LoVo (cell line): ENCODE measurements at regions not wholly inside any gene's neighbourhood (a gene's known extent, or its start where the extent isn't known, plus 50 kb on each side); places are given as distances from the start of the nearest gene placed in this dataset.
"Not testable (repeated sequence)": the region's sequence is repeated elsewhere in the genome, so short reads cannot be mapped to it uniquely, and the experiment has no call there.

Experiments used
- DNase-seq: peaks from one replicate; pipeline ENCODE4 v3.0.0-alpha.2; 2016; ENCODE audit warnings: low spot score

DNA sequence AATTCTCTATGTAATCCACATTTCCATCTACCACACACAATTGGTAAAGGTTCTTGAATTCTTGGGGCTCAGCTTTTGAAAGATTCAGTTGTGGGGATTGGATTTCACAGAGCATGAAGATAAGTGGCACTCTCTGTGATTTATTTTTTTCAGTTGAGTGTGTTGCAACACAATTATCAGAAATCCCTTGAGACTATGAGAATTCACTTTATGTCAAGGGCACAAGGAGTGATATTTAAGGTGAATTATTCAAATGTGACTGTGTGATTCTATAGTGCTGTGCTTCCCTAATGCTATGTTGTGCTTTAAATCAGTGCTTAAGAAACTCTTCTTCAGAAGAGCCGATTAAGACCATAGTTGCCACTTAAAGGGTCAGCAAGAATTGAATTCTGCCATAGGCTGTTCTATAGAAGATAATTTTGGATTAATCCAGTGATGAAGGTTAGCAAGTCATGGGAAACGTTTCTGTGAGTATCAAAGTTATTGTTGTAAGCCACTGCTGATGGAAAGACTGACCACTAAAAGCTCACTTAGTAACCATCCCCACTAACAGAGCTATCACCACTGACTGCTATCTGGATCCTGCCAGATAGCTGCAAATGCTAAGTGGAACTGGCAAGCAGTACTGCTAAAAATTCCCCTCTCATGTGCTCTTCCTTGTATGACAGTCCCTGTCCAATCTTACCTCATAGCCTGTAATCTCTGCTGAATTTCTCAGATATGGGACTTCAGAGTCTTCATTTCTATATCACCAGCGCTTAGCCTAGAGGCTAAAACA, 134.0 kb upstream of the SEMA3D start:
- no peak for DNase-seq

DNA sequence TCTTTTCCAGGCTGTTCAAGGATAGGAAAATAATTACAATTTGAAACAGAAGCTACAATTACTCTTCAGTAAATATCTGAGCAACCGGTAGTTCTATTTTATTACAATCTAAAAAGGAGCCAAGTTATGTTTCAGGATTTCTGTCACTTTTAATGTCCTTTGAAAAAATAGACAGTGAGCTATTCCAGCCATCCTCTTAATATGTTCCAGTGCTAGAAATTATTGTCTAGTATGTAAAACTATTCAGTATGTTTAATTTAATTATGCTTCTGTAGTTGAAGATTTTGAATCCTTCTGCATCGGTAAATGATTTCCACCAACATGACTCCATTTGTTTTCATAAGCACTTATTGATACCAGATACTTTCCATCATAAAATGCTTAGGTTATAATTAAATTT, 129.6 kb upstream of the SEMA3D start:
- no peak for DNase-seq

DNA sequence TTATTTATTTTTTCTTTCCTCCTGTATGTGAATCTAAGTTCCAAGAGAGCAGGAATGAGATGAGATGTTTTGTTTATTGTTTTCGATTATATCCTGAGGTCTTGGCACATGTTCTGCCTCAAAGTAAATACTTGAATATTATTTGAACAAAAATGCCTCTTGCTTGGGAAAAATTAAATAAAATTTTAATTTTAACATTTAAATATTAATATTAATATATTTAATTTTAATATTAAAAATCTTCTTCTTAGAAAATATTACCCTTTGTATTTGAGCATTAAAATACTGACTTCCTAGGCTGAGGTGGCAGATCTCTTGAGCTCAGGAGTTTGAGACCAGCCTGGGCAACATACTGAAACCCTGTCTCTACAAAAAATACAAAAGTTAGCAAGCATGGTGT, 123.4 kb upstream of the SEMA3D start:
- no peak for DNase-seq

DNA sequence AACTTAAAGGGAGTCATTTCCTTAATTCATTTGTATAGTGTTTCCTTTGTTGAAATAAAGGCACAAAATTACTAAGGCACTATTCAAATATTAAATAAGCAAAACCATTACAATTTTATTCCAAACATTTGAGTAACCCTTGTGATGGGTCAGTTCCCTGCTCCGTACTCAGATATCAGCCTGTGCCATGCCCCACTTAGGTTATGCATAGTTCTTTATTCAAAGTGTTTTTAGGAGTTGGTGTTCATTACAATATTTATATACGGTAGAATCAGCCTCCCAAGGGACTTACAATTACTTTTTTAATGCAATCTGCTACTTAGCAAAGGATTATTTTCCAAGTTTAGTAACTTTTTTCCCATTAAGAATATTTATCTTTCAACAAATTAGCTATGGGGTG, 119.3 kb upstream of the SEMA3D start:
- no peak for DNase-seq

DNA sequence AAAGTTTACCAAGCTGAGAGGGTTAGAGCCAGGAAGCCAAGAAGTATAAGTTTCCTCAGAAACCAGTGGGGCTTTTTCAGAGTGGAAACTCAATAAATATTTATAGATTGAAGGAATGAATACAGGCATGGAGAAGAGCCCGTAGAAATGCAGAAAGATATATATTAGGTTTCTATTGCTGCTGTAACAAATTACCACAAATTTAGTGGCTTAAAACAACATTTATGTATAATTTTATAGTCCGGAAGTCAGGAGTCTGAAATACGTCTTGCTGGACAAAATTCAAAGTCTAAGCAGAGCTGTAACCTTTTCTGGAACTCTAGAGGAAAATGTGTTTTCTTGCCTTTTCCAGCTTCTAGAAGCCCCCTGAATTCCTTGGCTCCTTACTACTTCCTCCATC, 107.3 kb upstream of the SEMA3D start:
- no peak for DNase-seq

DNA sequence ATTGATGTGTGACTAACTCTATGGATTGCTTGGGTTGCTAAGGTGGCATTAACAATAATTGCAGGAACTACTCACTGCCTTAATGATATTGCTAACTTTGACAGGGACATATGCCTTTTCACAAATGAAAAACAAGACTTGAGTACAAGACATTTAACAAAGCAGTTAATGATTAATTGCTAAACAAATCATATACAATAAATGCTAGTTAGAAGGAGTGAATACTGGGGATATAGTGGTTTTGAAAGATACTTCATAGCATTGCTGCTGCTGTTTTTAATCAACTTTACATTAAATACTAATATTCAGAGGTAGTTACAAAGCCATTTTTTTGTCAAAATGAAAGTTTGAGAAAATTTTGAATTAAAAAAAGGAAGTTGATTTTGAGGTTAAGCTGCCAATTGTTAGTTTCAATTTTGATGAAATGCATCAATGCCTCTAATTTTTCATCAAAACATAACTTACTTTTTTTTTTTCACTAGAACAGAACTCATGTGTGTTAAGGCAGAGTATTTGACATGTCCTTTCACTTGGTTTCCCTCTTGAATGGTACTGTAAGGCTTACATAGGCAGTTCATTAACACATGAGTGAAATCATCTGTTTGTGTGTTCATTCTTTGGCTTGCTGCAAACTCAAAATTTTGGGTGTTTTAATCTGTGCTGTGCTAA, 106.2 kb upstream of the SEMA3D start:
- DNase-seq, result no peak

DNA sequence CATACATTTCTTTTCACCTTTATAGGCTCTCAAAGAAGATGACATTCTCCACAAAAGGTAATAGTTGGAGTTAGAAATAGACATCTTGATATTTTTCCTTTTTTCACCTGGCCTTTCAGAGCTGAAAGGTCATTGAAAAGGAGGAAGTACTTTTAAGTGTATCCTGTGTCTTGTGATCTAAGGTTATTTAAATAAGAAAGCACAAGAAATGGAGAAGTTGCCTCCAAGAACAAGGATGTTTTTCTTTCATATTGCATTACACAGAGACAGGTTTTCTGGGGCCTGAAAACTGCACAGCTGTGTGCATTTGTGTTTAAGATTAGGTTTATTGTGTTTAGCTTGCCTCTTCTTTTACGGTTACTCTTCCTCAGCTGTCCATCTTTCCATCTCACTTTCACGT, 103.4 kb upstream of the SEMA3D start:
- no peak for DNase-seq

DNA sequence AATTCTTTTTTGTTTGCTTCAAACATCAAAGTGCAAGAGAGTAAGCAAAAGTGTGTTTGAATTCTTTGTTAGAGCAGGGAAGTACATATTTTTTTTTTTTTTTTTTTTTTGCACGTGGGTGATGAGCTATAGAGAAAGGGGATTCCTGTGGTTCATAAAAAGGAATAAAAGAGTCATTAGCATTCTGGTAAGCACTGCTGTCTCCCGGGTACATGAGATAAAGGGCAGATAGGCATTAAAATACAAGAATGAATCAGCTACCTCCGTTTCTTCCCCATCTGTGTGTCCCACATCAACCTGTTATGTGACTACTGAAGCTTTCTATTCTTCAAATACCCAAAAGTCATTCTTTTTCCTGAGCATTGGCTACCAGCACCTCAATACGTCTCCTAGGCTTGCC, 102.4 kb upstream of the SEMA3D start:
- no peak for DNase-seq

DNA sequence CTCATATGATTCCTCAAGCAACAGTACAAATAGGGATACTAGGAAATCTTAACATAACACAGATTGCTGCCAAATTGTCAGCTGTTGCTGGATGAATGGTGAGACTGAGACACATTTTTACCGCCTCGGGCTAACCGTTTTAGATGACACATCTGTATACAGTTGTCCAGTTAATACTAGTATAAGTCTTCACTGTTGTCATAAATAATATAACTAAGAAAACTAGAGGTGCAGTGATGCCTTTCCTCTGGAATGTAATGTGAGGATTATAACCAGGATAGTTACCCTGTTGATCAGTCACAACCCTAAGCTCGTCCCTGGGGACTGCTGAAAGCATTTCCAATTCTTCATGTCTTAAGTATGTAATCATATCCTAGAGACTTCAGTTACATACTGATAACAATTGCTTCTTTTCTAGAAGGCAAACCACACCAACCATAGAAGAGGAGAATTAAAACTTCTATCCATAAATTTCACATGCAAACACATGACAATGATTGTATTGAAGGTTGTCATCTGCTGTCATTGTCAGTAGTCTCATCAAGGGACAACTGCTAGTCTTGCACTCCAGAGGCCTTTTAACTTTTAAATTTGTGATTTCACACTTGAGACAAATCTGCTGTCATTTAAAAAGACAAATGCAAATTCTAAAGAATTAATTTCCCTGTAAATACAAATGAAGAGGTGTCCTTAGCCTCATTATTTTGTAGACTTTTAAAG, 100.4 kb upstream of the SEMA3D start:
- DNase-seq, result no peak

DNA sequence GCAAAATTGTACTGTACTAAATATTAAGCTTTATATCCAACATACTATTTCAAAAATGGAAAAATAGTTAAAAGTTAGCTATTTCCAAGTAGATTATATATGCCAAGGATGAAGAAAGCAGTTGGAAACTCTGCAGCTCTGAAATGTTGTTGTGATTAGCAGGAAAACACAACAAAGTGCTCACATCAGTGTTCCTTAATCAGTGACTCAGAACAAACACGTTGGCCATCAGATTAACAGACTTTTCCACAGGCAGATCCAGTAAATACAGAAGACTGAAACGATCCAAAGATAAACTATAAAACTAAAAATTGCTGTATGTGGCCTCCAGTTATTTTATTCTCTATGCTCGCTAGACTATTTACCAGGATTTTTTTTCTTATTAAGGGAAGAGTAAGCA, 99.6 kb upstream of the SEMA3D start:
- no peak for DNase-seq

DNA sequence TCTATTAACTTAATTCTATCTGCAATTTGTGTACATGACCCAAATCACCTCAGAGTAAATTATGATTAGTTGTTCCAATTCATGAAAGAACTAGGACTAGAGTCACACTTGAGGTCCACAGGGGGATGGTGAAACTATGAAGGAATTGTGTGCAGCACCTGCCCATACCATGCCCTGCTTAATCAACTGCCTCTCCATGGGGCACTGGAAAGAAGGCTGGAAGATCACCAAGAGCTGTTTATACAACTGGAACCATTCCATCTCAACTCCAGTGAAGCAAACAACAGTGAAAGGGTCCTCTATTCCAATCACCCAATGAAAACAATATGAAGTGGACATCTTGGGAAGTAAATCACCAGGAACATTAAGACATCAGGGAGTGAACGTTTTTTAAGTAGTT, 98.7 kb upstream of the SEMA3D start:
- DNase-seq, result no peak

DNA sequence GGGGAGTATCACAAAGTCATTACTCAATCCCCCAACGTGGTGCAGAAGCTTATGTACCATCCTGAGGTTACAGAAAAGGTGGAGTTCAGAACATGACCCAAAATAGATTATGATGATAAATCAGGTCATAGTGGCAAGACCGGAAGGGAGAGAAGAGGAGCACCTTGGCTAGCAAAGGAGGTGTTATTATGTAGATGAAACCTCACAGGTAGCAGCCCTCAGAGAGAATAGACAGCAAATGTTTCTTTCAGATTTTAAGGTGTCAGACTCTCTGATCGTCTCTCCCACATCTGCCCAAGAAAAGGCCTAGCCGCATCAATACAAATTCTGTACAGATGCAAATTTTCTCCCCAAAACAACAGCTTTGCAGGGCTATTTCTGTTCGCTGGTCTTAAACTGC, 88.3 kb upstream of the SEMA3D start:
- DNase-seq, result no peak

DNA sequence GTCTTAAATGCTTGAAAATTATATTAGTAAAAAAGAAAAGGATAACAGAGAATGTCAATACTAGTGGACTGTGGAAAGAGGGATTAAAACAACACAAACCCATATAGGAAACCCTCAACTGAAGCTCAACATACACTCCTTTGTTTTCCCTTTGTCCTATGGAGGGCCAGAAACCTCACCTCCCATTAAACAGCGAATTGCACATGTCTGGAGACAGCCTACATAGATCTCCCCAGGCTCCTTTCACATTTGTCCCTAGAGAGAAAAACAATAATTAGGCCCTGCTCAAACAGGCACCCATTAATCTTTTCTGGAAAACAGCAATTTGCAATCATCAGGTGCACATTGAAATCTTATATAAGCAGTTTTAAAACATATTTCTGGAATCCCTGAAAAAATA, 87.6 kb upstream of the SEMA3D start:
- no peak for DNase-seq

DNA sequence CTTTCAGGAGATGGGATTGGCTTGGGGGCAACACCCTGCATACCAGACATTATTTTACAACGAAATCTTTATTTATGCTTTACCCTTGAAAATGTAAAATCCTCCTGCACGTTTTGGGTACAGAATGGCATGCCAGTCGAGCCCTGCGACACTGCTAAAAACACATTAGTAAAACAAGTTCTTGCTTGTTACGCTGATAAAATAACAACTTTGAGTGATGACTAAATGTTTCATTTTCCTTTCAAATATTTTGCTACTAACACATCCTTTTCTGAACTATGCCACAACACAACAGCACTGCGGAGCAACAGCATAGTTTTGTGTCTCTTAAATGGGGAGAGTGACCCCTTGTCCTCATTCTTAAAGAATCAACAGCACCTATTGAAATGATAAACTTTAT, 76.0 kb upstream of the SEMA3D start:
- DNase-seq, result no peak

DNA sequence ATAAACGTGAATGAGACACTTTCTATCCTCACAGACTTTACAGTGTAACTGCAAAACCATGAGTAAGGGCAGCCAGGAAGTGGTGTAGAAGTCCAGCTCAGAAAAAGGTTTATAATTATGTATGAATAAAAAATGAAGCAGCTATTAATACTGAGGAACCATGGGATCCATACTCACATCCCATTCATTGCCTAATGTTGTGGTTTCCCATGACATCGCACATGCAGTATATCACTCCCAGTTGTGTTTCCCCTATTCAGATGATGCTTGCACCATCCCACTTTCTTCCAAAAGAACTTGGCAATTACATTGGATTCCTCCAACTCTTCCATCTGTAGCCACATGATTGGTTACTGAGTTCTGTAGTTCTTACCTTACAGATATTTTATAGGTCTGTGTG, 74.5 kb upstream of the SEMA3D start:
- no peak for DNase-seq

DNA sequence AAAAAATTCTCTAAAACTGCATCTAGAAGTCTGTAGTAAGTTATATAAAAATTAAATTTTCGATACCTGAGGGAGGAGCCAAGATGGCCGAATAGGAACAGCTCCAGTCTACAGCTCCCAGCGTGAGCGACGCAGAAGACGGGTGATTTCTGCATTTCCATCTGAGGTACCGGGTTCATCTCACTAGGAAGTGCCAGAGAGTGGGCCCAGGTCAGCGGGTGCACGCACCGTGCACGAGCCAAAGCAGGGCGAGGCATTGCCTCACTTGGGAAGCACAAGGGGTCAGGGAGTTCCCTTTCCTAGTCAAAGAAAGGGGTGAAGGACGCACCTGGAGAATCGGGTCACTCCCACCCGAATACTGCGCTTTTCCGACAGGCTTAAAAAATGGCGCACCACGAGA, 62.9 kb upstream of the SEMA3D start:
- not testable (repeated sequence) for DNase-seq

DNA sequence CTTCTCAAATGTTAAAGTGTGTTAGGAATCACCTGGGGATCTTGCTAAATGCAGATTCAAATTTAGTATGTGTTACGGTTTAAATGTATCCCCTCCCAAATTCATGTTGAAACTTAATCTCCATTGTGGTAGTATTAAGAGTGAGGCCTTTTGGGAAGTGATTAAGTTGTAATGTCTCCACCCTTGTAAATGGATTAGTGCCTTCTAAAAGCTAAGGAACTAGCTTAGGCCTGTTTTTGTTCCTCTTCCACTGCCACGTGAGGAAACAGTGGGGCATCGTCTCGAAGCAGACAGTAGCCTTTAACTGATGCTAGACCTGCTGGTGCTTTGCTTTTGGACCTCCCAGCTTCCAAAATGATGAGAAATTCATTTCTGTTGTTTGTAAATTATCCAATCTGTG, 52.3 kb upstream of the SEMA3D start:
- DNase-seq, result no peak

DNA sequence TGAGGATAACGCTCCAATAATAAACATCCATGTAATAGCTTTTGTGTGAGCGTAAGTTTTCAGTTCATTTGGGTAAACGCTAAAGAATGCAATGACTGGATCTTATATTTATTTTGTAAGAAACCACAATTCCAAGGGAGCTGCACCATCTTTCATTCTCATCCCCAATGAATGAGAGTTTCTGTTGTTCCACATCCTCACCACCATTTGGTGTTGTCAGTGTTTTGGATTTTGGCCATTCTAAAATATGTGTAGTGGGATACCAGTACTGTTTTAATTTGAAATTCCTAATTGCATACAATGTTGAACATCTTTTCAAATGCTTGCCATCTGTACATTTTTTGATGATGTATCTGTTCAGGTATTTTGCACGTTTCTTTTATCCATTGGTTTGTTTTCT, 50.9 kb upstream of the SEMA3D start:
- no peak for DNase-seq
